Testis (tissue), 2 donors: ENCODE measurements at regions not wholly inside any gene's neighbourhood (a gene's known extent, or its start where the extent isn't known, plus 50 kb on each side); places are given as distances from the start of the nearest gene placed in this dataset.

Experiments
- DNase-seq: peaks from one replicate; pipeline ENCODE4 v3.0.0-alpha.2; 2019
- H3K27ac ChIP-seq, 2 donors: fragments of 200-600 bp; sonication (generic); one replicate each; pipeline ENCODE4 v1.5.1; 2019
- H3K27me3 ChIP-seq: fragments of 200-600 bp; sonication (generic); one replicate; pipeline ENCODE4 v1.5.1; 2019
- H3K36me3 ChIP-seq: fragments of 200-600 bp; sonication (generic); one replicate; pipeline ENCODE4 v1.5.1; 2017; ENCODE audit warnings: low read depth; ENCODE audit errors: missing control alignments
- H3K4me1 ChIP-seq: fragments of 200-600 bp; sonication (generic); one replicate; pipeline ENCODE4 v1.5.1; 2019
- H3K4me3 ChIP-seq, 2 donors: fragments of 200-600 bp; sonication (generic); one replicate each; pipeline ENCODE4 v1.5.1; 2017 to 2019
- H3K9me3 ChIP-seq: fragments of 200-600 bp; sonication (generic); one replicate; pipeline ENCODE4 v1.5.1; 2017
- POLR2A ChIP-seq: fragments of 450-650 bp; IDR thresholded peaks from one replicate; pipeline ENCODE4 v1.6.1; 2017; ENCODE audit warnings: antibody characterized with exemption, mild to moderate bottlenecking, moderate library complexity
- WGBS, 2 donors: methylation state at CpG; one replicate each; pipeline ENCODE4 v1.1.5; 2018; 5-methylcytosine and 5-hydroxymethylcytosine counted together
- intact Hi-C: fragments of 100-400 bp; cut with DNase I; formaldehyde crosslinking; loops from one replicate; pipeline ENCODE4 v1.15.1; 2023; ENCODE audit warnings: low total_unique reads
- TF ChIP-seq, protein P1 (sequence below), 3 experiments: fragments of 450-650 bp in 2 of 3; fragments of 200-600 bp in 1 of 3; sonication (generic) in 1 of 3; IDR thresholded peaks; one replicate each; pipeline ENCODE4 v1.5.1; 2016 to 2019; ENCODE audit warnings: antibody characterized with exemption in 3 of 3, mild to moderate bottlenecking in 2 of 3, moderate library complexity in 1 of 3

- 86 to 94% methylated on average over 1 of the region's 1 CpG for WGBS, 2 donors
- intact Hi-C loops = no loop called here
- DNase-seq = no peak
- TF ChIP-seq POLR2A = no peak
- TF ChIP-seq, protein P1, sequence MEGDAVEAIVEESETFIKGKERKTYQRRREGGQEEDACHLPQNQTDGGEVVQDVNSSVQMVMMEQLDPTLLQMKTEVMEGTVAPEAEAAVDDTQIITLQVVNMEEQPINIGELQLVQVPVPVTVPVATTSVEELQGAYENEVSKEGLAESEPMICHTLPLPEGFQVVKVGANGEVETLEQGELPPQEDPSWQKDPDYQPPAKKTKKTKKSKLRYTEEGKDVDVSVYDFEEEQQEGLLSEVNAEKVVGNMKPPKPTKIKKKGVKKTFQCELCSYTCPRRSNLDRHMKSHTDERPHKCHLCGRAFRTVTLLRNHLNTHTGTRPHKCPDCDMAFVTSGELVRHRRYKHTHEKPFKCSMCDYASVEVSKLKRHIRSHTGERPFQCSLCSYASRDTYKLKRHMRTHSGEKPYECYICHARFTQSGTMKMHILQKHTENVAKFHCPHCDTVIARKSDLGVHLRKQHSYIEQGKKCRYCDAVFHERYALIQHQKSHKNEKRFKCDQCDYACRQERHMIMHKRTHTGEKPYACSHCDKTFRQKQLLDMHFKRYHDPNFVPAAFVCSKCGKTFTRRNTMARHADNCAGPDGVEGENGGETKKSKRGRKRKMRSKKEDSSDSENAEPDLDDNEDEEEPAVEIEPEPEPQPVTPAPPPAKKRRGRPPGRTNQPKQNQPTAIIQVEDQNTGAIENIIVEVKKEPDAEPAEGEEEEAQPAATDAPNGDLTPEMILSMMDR (IDR thresholded peaks at IDR 0.05) = no peak
- Histone ChIP-seq H3K4me3 (no peak overlapping the region), H3K27ac (no peak overlapping the region), H3K36me3 (no peaks in the 10 kb centered on the region), H3K4me1 (no peaks in the 10 kb centered on the region), H3K9me3 (no peaks in the 10 kb centered on the region), H3K27me3 (no peaks in the 10 kb centered on the region)
Observed at GRCh38 chr6:9657994-9658393, 756.9 kb downstream of the TFAP2A start.

GRCh38 chr6:9647599-9647998 lies 767.3 kb downstream of the TFAP2A start:
- no peak for TF ChIP-seq POLR2A
- TF ChIP-seq, protein P1 (IDR thresholded peaks at IDR 0.05) = no peak
- Histone ChIP-seq H3K9me3 (no peaks in the 10 kb centered on the region), H3K36me3 (no peaks in the 10 kb centered on the region), H3K4me3 (no peak overlapping the region), H3K27ac (no peak overlapping the region), H3K4me1 (no peaks in the 10 kb centered on the region), H3K27me3 (no peaks in the 10 kb centered on the region)
- DNase-seq = no peak
- intact Hi-C loops = no loop called here
- WGBS, 2 donors = 31 to 50% methylated on average over 1 of the region's 1 CpG

DNA sequence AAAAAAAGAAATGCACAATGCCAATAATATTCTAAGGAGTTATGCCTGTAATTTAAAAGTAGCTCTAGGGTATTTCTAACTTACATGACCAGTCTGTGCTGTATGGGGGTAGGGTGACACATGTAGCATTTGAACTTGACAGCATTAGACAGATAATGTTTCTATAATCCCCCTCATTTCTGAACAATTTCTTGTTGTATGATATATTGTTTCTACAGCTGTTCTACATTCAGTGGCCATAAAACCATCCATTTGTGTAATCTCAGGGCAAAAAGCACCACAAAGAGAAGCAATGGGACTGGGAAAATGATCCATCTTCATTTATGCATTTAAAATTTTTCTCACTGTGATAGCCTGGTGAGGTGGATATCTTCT lies 767.8 kb downstream of the TFAP2A start:
- H3K9me3 ChIP-seq = no peaks in the 10 kb centered on the region
- no peaks in the 10 kb centered on the region for H3K36me3 ChIP-seq
- no peak overlapping the region for H3K27ac ChIP-seq
- H3K4me1 ChIP-seq = no peaks in the 10 kb centered on the region
- TF ChIP-seq POLR2A = no peak
- TF ChIP-seq, protein P1 (IDR thresholded peaks at IDR 0.05) = no peak
- no peaks in the 10 kb centered on the region for H3K27me3 ChIP-seq
- H3K4me3 ChIP-seq = no peak overlapping the region
- no peak for DNase-seq
- intact Hi-C loops = no loop called here

GRCh38 chr6:9646342-9647070 lies 768.4 kb downstream of the TFAP2A start:
- Histone ChIP-seq H3K36me3 (no peaks in the 10 kb centered on the region), H3K4me1 (no peaks in the 10 kb centered on the region), H3K27me3 (no peaks in the 10 kb centered on the region), H3K9me3 (no peaks in the 10 kb centered on the region), H3K27ac (no peak overlapping the region), H3K4me3 (no peak overlapping the region)
- DNase-seq = no peak
- 71 to 80% methylated on average over 4 of the region's 4 CpGs for WGBS, 2 donors
- intact Hi-C loops = no loop called here
- TF ChIP-seq POLR2A = no peak
- TF ChIP-seq, protein P1 (IDR thresholded peaks at IDR 0.05) = no peak

DNA sequence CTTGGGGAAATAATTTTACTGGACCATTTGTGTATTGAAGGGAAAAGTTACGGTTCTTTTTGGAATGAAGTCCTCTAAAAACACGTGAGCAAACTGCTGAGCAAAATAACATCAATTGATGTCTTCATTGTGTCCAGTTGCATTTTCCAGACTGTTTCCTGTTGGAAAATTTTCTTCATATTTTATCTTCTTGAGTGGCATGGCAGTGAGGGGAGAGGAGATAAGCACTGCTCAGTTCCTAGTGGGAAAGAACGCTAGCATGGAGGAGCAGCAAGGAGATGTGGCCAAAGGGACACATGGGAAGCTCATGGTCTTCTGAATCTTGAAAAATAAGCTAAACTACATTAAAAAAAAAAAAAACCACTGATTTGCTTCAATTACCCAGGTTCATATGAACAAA lies 776.0 kb downstream of the TFAP2A start:
- Histone ChIP-seq H3K27ac (no peak overlapping the region), H3K4me1 (no peaks in the 10 kb centered on the region), H3K36me3 (no peaks in the 10 kb centered on the region), H3K4me3 (no peak overlapping the region), H3K9me3 (no peaks in the 10 kb centered on the region), H3K27me3 (no peaks in the 10 kb centered on the region)
- intact Hi-C loops = no loop called here
- 79 to 88% methylated on average over 3 of the region's 3 CpGs for WGBS, 2 donors
- no peak for DNase-seq
- TF ChIP-seq POLR2A = no peak
- TF ChIP-seq, protein P1 (IDR thresholded peaks at IDR 0.05) = no peak
